HG03066 (cell line): ENCODE measurements at regions not wholly inside any gene's neighbourhood (a gene's known extent, or its start where the extent isn't known, plus 50 kb on each side); places are given as distances from the start of the nearest gene placed in this dataset.

ENCODE experiments used
- ATAC-seq: cut with Tn5 transposase; IDR thresholded peaks from one replicate; pipeline ENCODE4 v1.9.1; 2021; ENCODE audit warnings: low read depth; ENCODE audit not compliant: unreplicated experiment

DNA sequence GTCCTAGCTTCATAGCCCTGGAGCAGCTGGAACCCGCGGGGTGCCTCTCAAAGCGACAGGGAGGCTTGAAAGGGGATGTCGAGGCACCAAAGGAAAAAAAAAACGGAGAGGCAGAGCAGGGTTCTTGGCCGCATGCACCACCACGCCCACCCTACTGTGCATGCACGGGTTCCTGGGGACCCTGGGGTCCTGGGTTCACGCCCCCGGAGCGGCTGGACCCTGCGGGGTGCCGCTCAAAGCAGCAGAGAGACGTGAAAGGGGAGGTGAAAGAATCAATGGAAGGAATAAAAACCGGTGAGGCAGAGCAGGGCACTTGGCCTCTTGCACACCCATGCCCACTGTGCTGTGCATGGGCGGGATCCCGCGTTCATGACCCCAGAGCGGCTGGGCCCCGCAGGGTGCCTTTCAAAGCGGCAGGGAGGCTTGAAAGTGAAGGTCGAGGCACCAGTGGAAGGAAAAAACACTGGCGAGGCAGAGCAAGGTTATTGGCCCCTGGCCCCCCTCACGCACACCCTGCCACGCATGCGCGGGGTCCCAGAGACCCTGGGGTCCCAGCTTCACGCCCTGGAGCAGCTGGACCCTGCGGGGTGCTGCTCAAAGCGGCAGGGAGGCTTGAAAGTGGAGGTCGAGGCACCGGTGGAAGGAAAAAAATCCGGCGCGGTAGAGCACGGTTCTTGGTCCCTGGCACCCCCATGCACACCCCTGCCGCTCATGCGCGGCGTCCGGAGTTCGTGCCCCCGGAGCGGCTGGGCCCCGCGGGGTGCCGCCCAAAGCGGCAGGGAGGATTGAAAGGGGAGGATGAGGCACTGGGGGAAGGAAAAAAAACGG is 318.5 kb downstream of the ALG10 start:
- no peak for ATAC-seq

DNA sequence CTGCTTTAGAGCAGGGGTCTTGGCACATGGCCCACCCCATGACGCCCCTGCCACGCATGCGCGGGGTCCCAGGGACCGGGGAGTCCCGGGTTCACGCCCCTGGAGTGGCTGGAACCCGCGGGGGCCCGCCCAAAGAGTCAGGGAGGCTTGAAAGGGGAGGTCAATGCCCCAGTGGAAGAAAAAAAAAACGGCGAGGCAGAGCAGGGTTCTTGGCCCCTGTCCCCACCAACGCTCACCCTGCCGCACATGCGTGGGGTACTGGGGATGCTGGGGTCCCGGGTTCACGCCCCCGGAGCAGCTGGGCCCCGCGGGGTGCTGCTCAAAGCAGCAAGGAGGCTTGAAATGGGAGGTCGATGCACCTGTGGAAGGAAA is 319.1 kb downstream of the ALG10 start:
- ATAC-seq, result no peak

DNA sequence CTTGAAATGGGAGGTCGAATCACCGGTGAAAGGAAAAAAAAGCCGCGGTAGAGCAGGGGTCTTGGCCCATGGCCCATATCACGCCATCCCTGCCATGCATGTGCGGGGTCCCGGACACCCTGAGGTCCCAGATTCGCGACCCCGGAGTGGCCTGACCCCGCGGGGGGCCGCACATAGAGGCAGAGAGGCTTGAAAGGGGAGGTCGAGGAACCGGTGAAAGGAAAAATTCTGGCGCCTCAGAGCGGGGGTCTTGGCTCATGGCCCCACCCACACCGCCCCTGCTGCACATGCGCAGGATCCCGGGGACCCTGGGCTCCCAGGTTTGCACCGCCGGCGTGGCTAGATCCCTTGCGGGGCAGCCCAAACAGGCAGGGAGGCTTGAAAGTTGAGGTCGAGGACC is 319.8 kb downstream of the ALG10 start:
- ATAC-seq, result no peak

DNA sequence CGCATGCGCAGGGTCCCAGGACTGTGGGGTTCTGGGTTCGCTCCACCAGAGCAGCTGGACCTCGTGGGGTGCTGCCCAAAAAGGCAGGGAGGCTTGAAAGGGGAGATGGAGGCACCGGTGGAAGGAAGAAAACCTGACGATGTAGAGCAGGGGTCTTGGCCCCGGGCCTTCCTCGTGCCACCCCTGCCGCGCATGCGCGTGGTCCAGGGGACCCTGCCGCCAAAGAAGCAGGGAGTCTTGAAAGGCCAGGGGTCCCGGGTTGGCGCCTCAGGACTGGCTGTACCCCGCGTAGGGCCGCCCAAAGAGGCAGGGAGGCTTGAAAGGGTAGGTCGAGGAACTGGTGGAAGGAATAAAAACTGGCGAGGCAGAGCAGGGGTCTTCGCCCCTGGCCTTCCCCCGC is 321.0 kb downstream of the ALG10 start:
- no peak for ATAC-seq

DNA sequence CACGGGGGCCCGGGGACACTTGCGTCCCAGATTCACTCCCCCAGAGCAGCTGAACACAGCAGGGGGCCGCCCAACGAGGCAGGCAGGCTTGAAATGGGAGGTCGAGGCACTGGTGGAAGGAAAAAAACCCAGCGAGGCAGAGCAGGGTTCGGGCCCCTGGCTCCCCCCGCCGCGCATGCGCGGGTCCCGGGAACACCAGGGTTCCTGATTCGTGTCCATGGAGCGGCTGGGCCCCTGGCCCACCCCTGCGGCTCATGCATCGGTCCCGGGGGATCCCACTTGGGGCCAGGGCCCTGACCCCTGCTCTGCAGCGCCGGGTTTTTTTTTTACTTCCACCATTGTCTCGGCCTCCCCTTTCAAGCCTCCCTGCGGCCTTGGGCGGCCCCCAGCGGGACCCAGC is 321.5 kb downstream of the ALG10 start:
- ATAC-seq, result no peak

DNA sequence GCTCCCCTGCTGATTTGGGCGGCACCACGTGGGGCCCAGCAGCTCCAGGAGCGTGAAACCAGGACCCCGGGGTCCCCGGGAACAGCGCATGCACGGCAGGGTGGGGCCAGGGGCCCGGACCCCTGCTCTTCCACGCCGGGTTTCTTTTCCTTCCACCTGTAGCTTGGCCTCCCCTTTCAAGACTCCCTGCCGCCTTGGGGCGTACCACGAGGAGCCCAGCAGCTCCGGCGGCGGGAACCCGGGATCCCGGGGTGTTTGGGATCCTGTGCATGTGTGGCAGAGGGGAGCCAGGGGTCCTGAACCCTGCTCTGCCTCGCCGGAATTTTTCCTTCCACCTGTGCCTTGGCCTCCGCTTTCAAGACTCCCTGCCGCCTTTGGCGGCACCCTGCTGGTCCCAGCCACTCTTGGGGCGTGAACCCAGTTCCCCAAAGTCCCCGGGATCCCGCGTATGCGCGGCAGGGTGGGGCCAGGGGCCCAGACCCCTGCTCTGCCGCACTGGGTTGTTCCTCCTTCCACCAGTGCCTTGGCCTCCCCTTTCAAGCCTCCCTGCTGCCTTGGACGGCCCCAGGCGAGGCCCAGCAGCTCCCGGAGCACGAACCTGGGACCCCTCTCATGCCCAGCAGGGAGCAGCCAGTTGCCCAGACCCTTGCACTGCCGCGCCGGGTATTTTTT is 322.7 kb downstream of the ALG10 start:
- ATAC-seq, result no peak

DNA sequence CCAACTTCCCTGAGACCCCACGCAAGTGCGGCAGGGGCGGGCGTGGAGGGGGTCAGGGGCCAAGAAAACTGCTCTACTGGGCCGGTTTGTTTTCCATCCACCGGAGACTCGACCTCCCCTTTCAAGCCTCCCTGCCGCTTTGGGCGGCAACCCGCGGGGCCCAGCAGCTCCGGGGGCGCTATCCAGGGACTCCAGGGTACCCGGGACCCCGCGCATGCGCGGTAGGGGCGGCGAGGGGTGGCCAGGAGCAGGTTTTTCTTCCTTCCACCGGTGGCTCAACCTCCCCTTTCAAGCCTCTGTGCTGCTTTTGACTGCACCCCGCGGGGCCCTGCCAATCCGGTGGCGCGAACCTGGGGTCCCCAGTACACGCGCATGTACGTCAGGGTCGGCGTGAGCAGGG is 323.5 kb downstream of the ALG10 start:
- no peak for ATAC-seq

DNA sequence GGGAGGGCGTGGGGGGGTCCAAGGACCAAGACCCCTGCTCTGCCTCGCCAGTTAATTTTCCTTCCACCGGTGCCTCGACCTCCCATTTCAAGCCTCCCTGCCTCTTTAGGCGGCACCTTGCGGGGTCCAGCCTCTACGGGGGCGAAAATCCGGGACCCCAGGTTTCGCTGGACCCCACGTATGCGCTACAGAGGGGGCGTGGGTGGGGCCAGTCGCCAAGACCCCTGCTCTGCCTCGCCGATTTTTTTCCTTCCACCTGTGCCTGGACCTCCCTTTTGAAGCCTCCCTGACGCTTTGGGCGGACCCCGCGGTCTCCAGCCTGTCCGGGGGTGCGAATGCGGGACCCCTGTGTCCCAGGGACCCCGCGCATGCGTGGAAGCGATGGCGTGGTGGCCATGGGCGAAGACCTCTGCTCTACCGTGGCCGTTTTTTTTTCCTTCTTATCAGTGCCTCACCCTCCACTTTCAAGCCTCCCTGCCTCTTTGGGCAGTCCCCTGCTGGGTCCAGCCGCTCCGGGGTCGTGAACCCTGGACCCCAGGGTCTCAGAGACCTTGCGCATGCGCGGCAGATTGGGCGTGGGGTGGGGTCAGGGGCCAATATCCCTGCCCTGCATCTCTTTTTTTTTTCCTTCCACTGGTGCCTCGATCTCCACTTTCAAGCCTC is 324.2 kb downstream of the ALG10 start:
- no peak for ATAC-seq

DNA sequence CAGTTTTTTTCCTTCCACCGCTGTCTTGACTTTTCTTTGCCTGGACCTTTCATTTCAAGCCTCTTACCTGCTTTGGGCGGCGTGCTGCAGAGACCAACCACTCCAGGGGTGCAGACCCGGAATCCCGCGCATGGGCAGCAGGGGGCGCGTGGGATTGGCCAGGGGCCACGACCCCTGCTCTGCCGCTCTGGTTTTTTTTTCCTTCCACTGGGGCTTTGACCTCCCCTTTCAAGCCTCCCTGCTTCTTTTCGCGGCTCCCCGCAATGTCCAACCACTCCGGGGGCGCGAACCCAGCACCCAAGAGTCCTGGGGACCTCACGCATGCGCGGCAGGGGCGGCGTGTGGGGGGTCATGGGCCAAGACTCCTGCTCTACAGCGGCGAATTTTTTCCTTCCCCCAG is 325.1 kb downstream of the ALG10 start:
- no peak for ATAC-seq

DNA sequence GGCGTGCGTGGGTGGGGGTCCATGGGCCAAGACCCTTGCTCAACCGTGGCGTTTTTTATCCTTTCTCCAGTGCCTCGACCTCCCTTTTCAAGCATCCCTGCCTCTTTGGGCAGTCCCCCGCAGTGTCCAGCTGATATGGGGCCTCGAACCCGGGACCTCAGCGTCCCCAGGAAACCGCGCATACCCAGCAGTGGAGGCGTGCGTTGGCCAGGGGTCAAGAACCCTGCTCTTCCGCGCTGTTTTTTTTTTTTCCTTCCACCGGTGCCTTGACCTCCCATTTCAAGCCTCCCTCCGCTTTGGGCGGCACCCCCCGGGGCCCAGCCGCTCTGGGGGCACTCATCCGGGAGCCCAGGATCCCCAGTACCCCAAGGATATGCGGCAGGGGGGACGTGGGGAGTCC is 325.8 kb downstream of the ALG10 start:
- no peak for ATAC-seq

DNA sequence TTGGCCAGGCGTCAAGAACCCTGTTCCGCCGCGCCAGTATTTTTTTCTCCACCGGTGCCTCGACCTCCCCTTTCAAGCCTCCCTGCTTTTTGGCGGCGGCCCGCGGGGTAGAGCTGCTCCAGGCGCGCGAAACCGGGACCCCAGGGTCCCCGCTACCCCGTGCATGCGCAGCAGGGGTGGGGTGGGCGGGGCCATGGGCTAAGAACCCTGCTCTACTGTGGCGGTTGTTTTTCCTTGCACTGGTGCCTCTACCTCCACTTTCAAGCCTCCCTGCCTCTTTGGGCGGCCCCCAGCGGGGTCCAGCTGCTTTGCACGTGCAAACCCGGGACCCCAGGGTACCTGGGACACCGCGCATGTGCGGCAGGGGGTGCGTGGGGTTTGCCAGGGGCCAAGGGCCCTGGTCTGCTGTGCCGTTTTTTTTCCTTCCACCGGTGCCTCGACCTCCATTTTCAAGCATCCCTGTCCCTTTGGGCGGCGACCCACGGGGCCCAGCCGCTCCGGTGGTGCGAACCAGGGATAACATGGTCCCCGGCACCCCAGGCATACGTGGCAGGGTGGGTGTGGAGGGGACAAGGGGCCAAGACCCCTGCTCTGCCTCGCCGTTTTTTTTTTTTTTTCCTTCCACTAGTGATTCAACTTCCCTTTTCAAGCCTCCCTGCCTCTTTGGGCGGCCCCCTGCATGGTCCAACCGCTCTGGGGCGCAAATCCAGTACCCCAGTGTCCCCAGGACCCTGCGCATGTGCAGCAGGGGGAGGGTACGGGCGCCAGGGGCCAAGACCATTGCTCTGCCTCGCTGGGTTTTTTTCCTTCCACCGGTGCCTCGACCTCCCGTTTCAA is 326.8 kb downstream of the ALG10 start:
- no peak for ATAC-seq

DNA sequence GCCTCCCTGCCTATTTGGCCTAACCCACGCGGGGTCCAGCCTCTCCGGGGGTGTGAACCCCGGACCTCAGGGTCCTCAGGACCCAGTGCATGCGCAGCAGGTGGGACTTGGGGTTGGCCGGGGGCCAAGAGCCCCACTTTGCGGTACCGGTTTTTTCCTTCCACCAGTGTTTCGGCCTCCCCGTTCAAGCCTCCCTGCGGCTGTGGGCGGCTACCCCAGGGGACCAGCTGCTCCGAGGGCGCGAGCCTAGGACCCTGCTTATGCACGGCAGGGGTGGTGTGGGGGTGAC is 327.3 kb downstream of the ALG10 start:
- ATAC-seq, result no peak

DNA sequence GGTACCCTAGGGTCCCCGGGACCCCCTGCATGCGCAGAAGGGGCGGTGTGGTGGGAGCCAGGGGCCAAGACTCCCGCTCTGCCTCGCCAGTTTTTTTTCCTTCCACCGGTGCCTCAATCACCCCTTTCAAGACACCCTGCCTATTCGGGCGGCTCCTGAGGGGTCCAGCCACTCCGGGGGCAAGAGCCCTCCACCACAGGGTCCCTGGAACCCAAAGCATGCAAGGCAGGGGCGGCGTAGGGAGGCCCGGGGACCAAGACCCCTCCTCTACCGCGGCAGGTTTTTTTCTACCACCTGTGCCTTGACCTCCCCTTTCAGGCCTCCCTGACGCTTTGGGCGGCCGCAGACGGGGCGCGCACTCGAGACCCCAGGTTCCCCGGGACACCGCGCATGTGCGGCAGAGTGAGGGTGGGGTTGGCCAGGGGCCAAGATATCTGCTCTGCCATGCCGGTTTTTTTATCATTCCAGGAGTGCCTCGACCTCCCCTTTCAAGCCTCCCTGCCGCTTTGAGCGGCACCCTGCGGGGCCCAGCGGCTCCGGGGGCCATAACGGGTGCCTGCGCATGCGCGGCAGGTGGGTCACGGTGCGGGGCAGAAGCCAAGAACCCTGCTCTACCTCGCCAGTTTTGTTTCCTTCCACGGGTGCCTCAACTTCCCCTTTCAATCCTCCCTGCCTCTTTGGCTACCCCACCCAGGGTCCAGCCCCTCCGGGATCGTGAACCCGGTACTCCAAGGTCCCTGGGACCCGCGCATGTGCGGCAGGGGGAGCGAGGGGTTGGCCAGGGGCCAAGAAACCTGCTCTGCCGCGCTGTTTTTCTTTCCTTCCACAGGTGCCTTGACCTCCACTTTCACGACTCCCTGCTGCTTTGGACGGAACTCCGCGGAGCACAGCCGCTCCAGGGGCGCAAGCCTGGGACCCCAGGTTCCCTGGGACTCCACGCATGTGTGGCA is 328.1 kb downstream of the ALG10 start:
- ATAC-seq, result no peak

DNA sequence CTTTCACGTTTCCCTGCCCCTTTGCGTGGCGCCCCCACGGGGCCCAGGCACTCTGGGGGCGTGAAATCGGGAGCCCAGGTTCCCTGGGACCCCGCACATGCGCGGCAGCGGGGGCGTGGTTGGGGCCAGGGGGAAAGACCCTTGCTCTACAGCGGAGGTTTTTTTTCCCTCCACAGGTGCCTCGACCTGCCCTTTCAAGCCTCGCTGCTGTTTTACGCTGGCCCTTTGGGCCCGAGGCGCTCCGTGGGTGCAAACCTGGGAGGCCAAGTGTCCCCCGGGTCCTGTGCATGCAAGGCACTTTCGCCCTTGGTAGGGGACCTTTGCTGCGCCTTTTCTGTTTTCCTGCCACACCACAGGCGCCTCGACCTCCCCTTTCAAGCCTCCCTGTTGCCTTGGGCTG is 329.8 kb downstream of the ALG10 start:
- ATAC-seq, result no peak

DNA sequence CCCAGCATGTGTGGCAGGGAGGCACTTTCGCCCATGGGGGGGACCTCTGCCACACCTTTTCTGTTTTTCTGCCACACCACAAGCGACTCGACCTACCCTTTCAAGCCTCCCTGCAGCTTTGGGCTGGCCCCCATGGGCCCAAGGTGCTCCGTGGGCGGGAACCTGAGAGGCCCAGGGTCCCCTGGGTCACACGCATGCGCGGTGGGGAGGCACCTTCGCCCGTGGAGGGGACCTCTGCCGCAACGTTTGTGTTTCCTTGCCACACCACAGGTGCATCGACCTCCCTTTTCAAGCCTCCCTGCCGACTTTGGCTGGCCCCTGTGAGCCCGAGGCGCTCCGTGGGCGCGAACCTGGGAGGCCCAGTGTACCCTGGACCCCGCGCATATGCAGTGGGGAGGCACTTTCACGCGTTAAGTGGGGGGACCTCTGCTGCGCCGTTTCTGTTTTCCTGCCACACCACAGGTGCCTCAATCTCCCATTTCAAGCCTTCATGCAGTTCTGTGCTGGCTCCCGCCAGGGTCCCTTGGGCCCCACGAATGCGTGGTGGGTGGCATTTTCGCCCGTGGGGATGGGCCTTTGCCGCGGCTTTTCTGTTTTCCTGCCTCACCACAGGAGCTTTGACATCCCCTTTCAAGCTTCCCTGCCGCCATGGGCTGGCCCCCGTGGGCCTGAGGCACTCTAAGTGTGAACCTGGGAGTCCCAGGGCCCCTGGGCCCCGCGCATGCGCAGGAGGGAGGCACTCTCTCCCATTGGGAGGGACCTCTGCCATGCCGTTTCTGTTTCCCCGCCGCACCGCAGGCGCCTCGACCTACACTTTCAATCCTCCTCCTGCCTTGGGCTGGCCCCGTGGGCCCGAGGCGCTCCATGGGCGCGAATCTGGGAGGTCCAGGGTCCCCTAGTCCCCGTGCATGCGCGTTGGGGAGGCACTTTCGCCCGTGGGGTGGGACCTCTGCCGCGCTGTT is 332.2 kb downstream of the ALG10 start:
- ATAC-seq, result no peak

DNA sequence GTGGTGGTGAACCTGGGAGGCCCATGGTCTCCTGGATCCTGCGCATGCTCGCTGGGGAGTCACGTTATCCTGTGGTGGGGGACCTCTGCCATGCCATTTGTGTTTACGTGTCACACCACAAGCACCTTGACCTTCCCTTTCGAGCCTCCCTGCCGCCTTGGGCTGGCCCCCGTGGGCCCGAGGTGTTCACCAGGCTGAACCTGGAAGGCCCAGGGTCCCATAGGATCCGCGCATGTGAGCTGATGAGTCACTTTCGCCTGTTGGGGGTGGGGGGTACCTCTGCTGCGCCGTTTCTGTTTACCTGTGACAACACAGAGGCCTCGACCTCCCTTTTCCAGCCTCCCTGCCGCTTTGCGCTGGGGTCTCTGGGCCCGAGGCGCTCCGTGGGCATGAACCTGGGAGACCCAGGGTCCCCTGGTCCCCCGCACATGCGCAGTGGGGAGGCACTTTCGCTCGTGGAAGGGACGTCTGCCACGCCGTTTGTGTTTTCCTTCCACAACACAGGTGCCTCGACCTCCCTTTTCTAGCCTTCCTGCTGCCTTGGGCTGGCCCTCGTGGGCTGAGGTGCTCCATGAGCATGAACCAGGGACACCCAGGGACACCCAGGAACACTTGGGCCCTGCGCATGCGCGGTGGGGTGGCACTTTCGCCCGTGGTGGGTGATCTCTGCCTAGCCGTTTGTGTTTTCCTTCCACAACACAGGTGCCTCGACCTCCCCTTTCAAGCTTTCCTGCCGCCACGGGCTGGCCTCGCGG is 334.1 kb downstream of the ALG10 start:
- ATAC-seq, result no peak

DNA sequence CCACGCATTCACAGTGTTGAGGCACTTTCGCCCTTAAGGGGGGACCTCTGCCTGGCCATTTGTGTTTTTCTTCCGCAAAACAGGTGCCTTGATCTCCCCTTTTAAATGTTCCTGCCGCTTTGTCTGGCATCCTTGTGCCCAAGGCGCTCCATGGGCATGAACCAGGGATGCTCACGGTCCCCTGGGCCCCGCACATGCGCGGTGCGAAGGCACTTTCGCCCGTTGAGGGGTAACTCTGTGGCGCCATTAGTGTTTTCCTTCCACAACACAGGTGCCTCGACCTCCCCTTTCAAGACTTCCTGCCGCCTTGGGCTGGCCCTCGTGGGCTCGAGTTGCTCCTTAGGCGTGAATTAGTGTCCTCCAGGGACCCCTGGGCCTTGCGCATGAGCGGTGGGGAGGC is 335.5 kb downstream of the ALG10 start:
- no peak for ATAC-seq

DNA sequence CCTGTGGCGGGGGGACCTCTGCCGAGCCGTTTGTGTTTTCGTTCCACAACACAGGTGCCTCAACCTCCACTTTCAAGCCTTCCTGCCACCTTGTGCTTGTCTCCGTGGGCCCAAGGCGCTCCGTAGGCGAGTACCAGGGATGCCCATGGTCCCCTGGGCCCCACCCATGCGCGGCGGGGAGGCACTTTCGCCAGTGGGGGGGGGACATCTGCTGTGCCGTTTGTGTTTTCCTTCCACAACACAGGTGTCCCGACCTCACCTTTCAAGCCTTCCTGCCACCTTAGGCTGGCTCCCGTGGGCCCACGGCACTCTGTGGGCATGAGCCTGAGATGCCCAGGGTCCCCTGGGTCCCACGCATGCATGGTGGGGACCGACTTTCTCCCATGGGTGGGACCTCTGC is 335.9 kb downstream of the ALG10 start:
- ATAC-seq, result no peak
